A549 (cell line): ENCODE measurements at regions not wholly inside any gene's neighbourhood (a gene's known extent, or its start where the extent isn't known, plus 50 kb on each side); places are given as distances from the start of the nearest gene placed in this dataset.

Experiments
- BHLHE40 ChIP-seq: IDR thresholded peaks from 2 replicates; pipeline ENCODE4 v1.6.1; 2012; ENCODE audit warnings: low read depth, low read length, inconsistent platforms
- CEBPB ChIP-seq, 2 experiments: fragments of >200 bp in 1 of 2; sonication (Bioruptor Twin) in 1 of 2; formaldehyde crosslinking in 1 of 2; IDR thresholded peaks; 2 replicates each; pipeline ENCODE4 v1.6.1; 2012 to 2016
- ESRRA ChIP-seq: fragments of 150-350 bp; IDR thresholded peaks from 2 replicates; pipeline ENCODE4 v1.6.1; 2014; ENCODE audit warnings: mild to moderate bottlenecking, low read length, borderline replicate concordance
- FOSL2 ChIP-seq, 2 experiments: fragments of 450-650 bp in 1 of 2; fragments of >200 bp in 1 of 2; sonication (Bioruptor Twin) in 1 of 2; formaldehyde crosslinking; IDR thresholded peaks; 2 replicates each; pipeline versions ENCODE4 v1.5.0 to v1.6.1; 2016 to 2020; ENCODE audit warnings: mild to moderate bottlenecking in 1 of 2, moderate library complexity in 1 of 2
- POLR2A ChIP-seq: IDR thresholded peaks from 2 replicates; pipeline ENCODE4 v1.6.1; 2012; ENCODE audit warnings: mild to moderate bottlenecking, low read length
- SMC3 ChIP-seq: fragments of >200 bp; sonication (Bioruptor Twin); formaldehyde crosslinking; IDR thresholded peaks from 3 replicates; pipeline ENCODE4 v1.6.1; 2018; ENCODE audit warnings: inconsistent platforms
- TP53 ChIP-seq: fragments of 250-450 bp; sonication (Bioruptor Pico); IDR thresholded peaks from 2 replicates; pipeline ENCODE4 v1.5.0; 2021; ENCODE audit warnings: mild to moderate bottlenecking, moderate library complexity
- TF ChIP-seq, protein P1 (sequence below): fragments of >200 bp; sonication (Bioruptor Twin); formaldehyde crosslinking; IDR thresholded peaks from 3 replicates; pipeline ENCODE4 v1.5.1; 2016
- TF ChIP-seq, protein P2 (sequence below): IDR thresholded peaks from 2 replicates; pipeline ENCODE4 v1.6.1; 2012
- TF ChIP-seq, protein P3 (sequence below): fragments of 450-650 bp; IDR thresholded peaks from 2 replicates; pipeline ENCODE4 v1.6.1; 2014; ENCODE audit warnings: antibody characterized with exemption

DNA sequence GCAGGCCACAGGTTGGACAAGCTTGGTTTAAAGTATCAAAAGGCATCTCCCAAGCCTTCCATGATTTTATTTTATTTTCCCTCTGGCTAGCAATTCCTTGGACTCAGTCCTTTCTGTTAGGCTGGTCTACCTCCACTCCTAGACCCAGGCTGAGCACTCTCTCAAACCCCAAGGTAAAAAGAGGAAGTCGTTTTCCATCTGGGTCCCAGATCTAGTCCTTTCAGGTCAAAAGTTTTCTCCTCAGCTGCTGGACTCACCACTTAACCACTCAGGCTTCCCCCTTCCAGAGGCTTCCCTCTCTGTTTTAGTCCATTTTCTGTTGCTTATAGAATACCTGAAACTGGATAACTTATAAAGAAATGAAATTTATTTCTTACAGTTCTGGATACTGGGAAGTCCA lies 252.3 kb upstream of the MKLN1 start:
- TF ChIP-seq, protein P1, sequence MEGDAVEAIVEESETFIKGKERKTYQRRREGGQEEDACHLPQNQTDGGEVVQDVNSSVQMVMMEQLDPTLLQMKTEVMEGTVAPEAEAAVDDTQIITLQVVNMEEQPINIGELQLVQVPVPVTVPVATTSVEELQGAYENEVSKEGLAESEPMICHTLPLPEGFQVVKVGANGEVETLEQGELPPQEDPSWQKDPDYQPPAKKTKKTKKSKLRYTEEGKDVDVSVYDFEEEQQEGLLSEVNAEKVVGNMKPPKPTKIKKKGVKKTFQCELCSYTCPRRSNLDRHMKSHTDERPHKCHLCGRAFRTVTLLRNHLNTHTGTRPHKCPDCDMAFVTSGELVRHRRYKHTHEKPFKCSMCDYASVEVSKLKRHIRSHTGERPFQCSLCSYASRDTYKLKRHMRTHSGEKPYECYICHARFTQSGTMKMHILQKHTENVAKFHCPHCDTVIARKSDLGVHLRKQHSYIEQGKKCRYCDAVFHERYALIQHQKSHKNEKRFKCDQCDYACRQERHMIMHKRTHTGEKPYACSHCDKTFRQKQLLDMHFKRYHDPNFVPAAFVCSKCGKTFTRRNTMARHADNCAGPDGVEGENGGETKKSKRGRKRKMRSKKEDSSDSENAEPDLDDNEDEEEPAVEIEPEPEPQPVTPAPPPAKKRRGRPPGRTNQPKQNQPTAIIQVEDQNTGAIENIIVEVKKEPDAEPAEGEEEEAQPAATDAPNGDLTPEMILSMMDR, result no peak
- TF ChIP-seq CEBPB (IDR thresholded peaks at IDR 0.05) (no peak), FOSL2 (IDR thresholded peaks at IDR 0.05) (no peak), FOSL2 (CRISPR knock-in tag; IDR thresholded peaks at IDR 0.05) (no peak), SMC3 (no peak), ESRRA (no peak), BHLHE40 (no peak), POLR2A (no peak), TP53 (CRISPR knock-in tag) (no peak)
- TF ChIP-seq, protein P2, sequence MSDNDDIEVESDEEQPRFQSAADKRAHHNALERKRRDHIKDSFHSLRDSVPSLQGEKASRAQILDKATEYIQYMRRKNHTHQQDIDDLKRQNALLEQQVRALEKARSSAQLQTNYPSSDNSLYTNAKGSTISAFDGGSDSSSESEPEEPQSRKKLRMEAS, result no peak
- TF ChIP-seq, protein P3, sequence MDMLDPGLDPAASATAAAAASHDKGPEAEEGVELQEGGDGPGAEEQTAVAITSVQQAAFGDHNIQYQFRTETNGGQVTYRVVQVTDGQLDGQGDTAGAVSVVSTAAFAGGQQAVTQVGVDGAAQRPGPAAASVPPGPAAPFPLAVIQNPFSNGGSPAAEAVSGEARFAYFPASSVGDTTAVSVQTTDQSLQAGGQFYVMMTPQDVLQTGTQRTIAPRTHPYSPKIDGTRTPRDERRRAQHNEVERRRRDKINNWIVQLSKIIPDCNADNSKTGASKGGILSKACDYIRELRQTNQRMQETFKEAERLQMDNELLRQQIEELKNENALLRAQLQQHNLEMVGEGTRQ, result no peak
